HepG2 (cell line): ENCODE measurements at regions not wholly inside any gene's neighbourhood (a gene's known extent, or its start where the extent isn't known, plus 50 kb on each side); places are given as distances from the start of the nearest gene placed in this dataset.

Source experiments
- ATAC-seq: fragments of 200-7000 bp; cut with Tn5 transposase; 3 replicates; pipeline ENCODE4 v1.9.1; 2020; ENCODE audit warnings: mild to moderate bottlenecking, moderate library complexity
- BruUV-seq: library from RNA; stranded (reverse); fragments of 400-500 nt; replicated peaks from 2 replicates; lab custom pipeline; 2021; lab: Mats Ljungman, UMichigan
- CTCF ChIA-PET: fragments of 300-600 bp; formaldehyde crosslinking; extraction: SDS; loops from one replicate; lab custom pipeline; 2021; ENCODE audit warnings: low total read pairs, inconsistent platforms, low intra/inter-chr PET ratio; lab: Yijun Ruan, JAX
- POLR2A ChIA-PET: fragments of 350-600 bp; sonication (Branson Sonifier 250); formaldehyde crosslinking; loops from one replicate; lab custom pipeline; 2020; ENCODE audit warnings: antibody characterized with exemption, inconsistent platforms; lab: Yijun Ruan, JAX
- DNase-seq: peaks from one replicate; pipeline ENCODE4 v3.0.0-alpha.2; 2015; ENCODE audit warnings: low spot score
- FAIRE-seq: peaks from 3 replicates; lab custom pipeline; 2011; peaks lifted over from hg19 to GRCh38; lab: Jason Lieb, UNC
- H2AFZ ChIP-seq: one replicate; pipeline ENCODE4 v1.6.1; 2011; ENCODE audit warnings: low read length, inconsistent platforms
- H3K27ac ChIP-seq: fragments of 300-600 bp; 3 replicates; pipeline ENCODE4 v1.8.0; 2011; ENCODE audit warnings: mixed run types, mild to moderate bottlenecking, mixed read lengths, low read length, inconsistent platforms; ENCODE audit not compliant: insufficient read depth; ENCODE audit errors: extremely low read length
- H3K27me3 ChIP-seq, 2 experiments: fragments of 200-600 bp in 1 of 2; 2 replicates in 1 of 2; 3 replicates in 1 of 2; pipeline versions ENCODE4 v1.6.0 to v1.8.0; 2011; ENCODE audit warnings: low read length in 2 of 2, mild to moderate bottlenecking in 2 of 2, moderate library complexity in 2 of 2, inconsistent platforms in 1 of 2; ENCODE audit not compliant: insufficient read depth in 2 of 2, control insufficient read depth in 1 of 2
- H3K36me3 ChIP-seq, 2 experiments: fragments of 200-600 bp in 1 of 2; replicated peaks in 1 of 2; 2 replicates in 1 of 2; 3 replicates in 1 of 2; pipeline versions ENCODE4 v1.5.1 to v1.8.0; 2011; ENCODE audit warnings: low read length in 2 of 2, inconsistent platforms in 1 of 2; ENCODE audit not compliant: insufficient read depth in 2 of 2, control insufficient read depth in 1 of 2
- H3K4me1 ChIP-seq: 2 replicates; pipeline ENCODE4 v1.5.1; 2012; ENCODE audit warnings: low read length, inconsistent platforms; ENCODE audit not compliant: insufficient read depth
- H3K4me2 ChIP-seq: 2 replicates; pipeline ENCODE4 v1.6.0; 2011; ENCODE audit warnings: low read depth, low read length, inconsistent platforms
- H3K4me3 ChIP-seq, 3 experiments: fragments of 200-600 bp in 1 of 3; sonication (generic), shearing (Covaris generic) in 1 of 3; replicated peaks in 1 of 3; 2 replicates each; pipeline ENCODE4 v1.5.1; 2011 to 2016; ENCODE audit warnings: low read length in 3 of 3, inconsistent platforms in 2 of 3, low read depth in 2 of 3, mild to moderate bottlenecking in 2 of 3, control low read depth in 1 of 3, mixed read lengths in 1 of 3; ENCODE audit not compliant: insufficient read depth in 1 of 3
- H3K79me2 ChIP-seq: one replicate; pipeline ENCODE4 v1.6.1; 2011; ENCODE audit warnings: low read length, inconsistent platforms; ENCODE audit not compliant: insufficient read depth
- H3K9ac ChIP-seq: 2 replicates; pipeline ENCODE4 v1.6.0; 2011; ENCODE audit warnings: mild to moderate bottlenecking, low read depth, low read length, inconsistent platforms; ENCODE audit not compliant: insufficient read depth
- H3K9me3 ChIP-seq: 2 replicates; pipeline ENCODE4 v1.5.1; 2012; ENCODE audit warnings: mild to moderate bottlenecking, low read length
- H4K20me1 ChIP-seq: 2 replicates; pipeline ENCODE4 v1.6.0; 2011; ENCODE audit warnings: inconsistent platforms, mild to moderate bottlenecking, low read length, moderate library complexity; ENCODE audit not compliant: insufficient read depth
- PLRG1 ChIP-seq: fragments of 450-650 bp; conservative IDR thresholded peaks from 2 replicates; pipeline ENCODE4 v1.6.1; 2016
- RBAK ChIP-seq: sonication (generic); formaldehyde crosslinking; IDR thresholded peaks from 2 replicates; pipeline ENCODE4 v1.5.1; 2020; ENCODE audit warnings: mild to moderate bottlenecking, missing genetic modification reagents
- SNAI1 ChIP-seq: sonication (generic); formaldehyde crosslinking; IDR thresholded peaks from 2 replicates; pipeline ENCODE4 v1.5.0; 2020; ENCODE audit warnings: mild to moderate bottlenecking, missing genetic modification reagents, borderline replicate concordance
- SNAPC2 ChIP-seq: sonication (generic); formaldehyde crosslinking; IDR thresholded peaks from 2 replicates; pipeline ENCODE4 v1.8.1; 2022; ENCODE audit warnings: mild to moderate bottlenecking, missing genetic modification reagents
- YEATS2 ChIP-seq: sonication (generic); formaldehyde crosslinking; IDR thresholded peaks from 2 replicates; pipeline ENCODE4 v1.4.0; 2020; ENCODE audit warnings: missing genetic modification reagents, borderline replicate concordance
- ZNF274 ChIP-seq: sonication (generic); formaldehyde crosslinking; IDR thresholded peaks from 2 replicates; pipeline ENCODE4 v1.5.1; 2020; ENCODE audit warnings: mild to moderate bottlenecking, missing genetic modification reagents
- WGBS: methylation state at CpG from one replicate; pipeline ENCODE4 v1.1.6; 2017; ENCODE audit warnings: low lambda C conversion rate; 5-methylcytosine and 5-hydroxymethylcytosine counted together
- in situ Hi-C: cut with HindIII; loops from 2 replicates; pipeline ENCODE4 v1.10.0; 2017; ENCODE audit warnings: low pct_unique_long_range_greater_than_20kb; ENCODE audit not compliant: extremely low pct_ligation_motif_present
- intact Hi-C: fragments of 100-400 bp; cut with micrococcal nuclease; formaldehyde crosslinking; loops from one replicate; pipeline ENCODE4 v1.10.0; 2022; ENCODE audit not compliant: unreplicated experiment
- TF ChIP-seq, protein P1 (sequence below): sonication (generic); formaldehyde crosslinking; IDR thresholded peaks from 2 replicates; pipeline ENCODE4 v1.8.1; 2023; ENCODE audit warnings: mild to moderate bottlenecking, missing genetic modification reagents

DNA sequence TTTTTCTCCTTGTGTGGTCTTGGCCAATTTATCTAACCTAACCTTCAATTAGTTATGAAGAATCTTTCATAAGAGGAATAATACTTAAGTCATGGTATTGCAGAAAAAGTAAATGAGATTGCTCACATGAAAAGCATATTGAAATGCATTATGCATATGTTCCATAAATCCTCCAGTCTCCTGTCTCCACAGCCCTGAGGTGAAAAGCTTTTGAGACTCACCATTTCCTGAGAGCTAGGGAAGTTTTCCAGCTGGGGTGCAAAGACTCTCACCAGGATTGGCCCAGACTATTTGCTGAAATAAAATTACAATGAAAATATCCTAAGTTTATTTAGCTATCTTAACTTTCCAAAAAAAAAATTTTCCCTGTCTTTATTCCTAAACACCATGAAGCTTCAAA is 723.8 kb upstream of the FLRT2 start (continued):
- TF ChIP-seq, protein P1, sequence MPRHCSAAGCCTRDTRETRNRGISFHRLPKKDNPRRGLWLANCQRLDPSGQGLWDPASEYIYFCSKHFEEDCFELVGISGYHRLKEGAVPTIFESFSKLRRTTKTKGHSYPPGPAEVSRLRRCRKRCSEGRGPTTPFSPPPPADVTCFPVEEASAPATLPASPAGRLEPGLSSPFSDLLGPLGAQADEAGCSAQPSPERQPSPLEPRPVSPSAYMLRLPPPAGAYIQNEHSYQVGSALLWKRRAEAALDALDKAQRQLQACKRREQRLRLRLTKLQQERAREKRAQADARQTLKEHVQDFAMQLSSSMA (CRISPR knock-in tag) = no peak
- no peak for TF ChIP-seq PLRG1
- no peak for TF ChIP-seq RBAK (CRISPR knock-in tag)
- TF ChIP-seq SNAI1 (CRISPR knock-in tag) = no peak

DNA sequence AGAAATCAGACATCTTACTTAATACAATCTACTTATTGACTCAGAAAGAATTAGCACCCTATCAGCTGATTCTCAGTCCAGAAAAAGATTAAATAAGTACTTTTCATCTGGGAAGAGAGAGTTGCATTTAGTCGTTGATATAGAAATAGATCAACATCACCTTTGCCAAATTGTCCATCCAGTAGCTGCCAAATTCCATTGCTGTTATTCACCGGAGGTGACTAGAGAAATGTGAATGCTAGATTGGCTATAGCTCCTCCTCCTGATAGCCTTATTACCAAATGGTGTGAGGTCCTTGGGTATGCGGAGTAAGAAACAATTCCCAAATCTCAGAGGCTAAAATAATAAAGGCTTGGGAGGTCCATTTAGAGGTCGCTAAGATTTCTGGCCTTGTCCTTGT is 723.3 kb upstream of the FLRT2 start:
- no peak for DNase-seq
- H2AFZ ChIP-seq = no peak overlapping the region
- no peaks in the 10 kb centered on the region for H3K4me1 ChIP-seq
- 25% methylated on average over 4 of the region's 4 CpGs for WGBS
- no peak for TF ChIP-seq YEATS2
- H3K79me2 ChIP-seq = no peaks in the 10 kb centered on the region
- H3K9me3 ChIP-seq = peaks cover 85% of the 10 kb centered on the region
- no peaks in the 10 kb centered on the region for H3K36me3 ChIP-seq
- no peak overlapping the region for H3K4me2 ChIP-seq
- no peak overlapping the region for H3K9ac ChIP-seq
- ATAC-seq = no peak
- no peak overlapping the region for H3K27ac ChIP-seq
- ChIA-PET POLR2A (no interaction called here), CTCF (no interaction called here)
- H3K27me3 ChIP-seq = no peaks in the 10 kb centered on the region; a peak in 1 of 5 replicates
- no peak overlapping the region for H3K4me3 ChIP-seq
- in situ Hi-C loops (no loop called here), intact Hi-C loops (no loop called here)
- BruUV-seq = no TSS peak
- FAIRE-seq = no peak
- no peaks in the 10 kb centered on the region for H4K20me1 ChIP-seq

DNA sequence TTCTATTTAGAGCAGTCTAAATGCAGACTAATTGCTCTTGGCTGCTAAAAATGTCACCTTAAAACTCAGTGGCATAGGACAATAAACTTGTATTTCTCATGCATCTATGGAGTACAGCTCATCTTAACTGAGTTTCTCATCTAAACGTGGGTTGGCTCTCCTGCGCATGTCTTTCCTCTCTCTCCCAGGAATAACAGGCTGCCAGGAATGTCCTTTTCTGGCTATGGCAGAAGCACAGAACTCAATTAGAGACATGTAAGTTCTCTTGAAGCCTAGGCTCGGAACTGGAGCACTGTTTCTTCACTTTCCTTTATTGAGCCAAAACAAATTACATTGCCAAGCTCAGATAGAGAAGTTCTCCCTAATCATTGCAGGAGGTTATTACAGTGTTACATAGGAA is 722.3 kb upstream of the FLRT2 start:
- WGBS = 2% methylated on average over 3 of the region's 3 CpGs

More for the DNA sequence above, 722.3 kb upstream of the FLRT2 start:
- H3K9ac ChIP-seq = no peak overlapping the region
- no peak overlapping the region for H3K27ac ChIP-seq
- H4K20me1 ChIP-seq = no peaks in the 10 kb centered on the region
- ChIA-PET CTCF (no interaction called here), POLR2A (no interaction called here)
- TF ChIP-seq SNAPC2 (CRISPR knock-in tag) (no peak), ZNF274 (no peak)
- no peaks in the 10 kb centered on the region for H3K36me3 ChIP-seq
- H3K4me3 ChIP-seq = no peak overlapping the region
- in situ Hi-C loops = no loop called here
- DNase-seq (no peak), FAIRE-seq (no peak), ATAC-seq (no peak)
- H3K9me3 ChIP-seq = peaks cover 79% of the 10 kb centered on the region
- H3K4me1 ChIP-seq = no peaks in the 10 kb centered on the region
- H3K27me3 ChIP-seq = no peaks in the 10 kb centered on the region; a peak in 1 of 5 replicates
- intact Hi-C loops = no loop called here
- no TSS peak for BruUV-seq
- no peaks in the 10 kb centered on the region for H3K79me2 ChIP-seq
- no peak overlapping the region for H2AFZ ChIP-seq
- H3K4me2 ChIP-seq = no peak overlapping the region
